Neural progenitor cell (in vitro differentiated cells): ENCODE measurements at regions not wholly inside any gene's neighbourhood (a gene's known extent, or its start where the extent isn't known, plus 50 kb on each side); places are given as distances from the start of the nearest gene placed in this dataset.
"Not testable (repeated sequence)": the region's sequence is repeated elsewhere in the genome, so short reads cannot be mapped to it uniquely, and the experiment has no call there.

Experiments used
- DNase-seq: peaks from one replicate; pipeline ENCODE4 v3.0.0-alpha.2; 2016; ENCODE audit warnings: low spot score
- H2AFZ ChIP-seq: fragments of 200-600 bp; sonication (generic); replicated peaks from 2 replicates; pipeline ENCODE4 v1.6.1; 2016; ENCODE audit warnings: antibody characterized with exemption
- H3F3A ChIP-seq: fragments of 200-600 bp; sonication (generic); 2 replicates; pipeline ENCODE4 v1.6.1; 2016; ENCODE audit warnings: antibody characterized with exemption, low read depth
- H3K27ac ChIP-seq: fragments of 200-600 bp; sonication (generic); 2 replicates; pipeline ENCODE4 v1.5.1; 2016; ENCODE audit warnings: mild to moderate bottlenecking
- H3K27me3 ChIP-seq: fragments of 200-600 bp; sonication (generic); 2 replicates; pipeline ENCODE4 v1.6.1; 2016; ENCODE audit warnings: mild to moderate bottlenecking, moderate library complexity
- H3K36me3 ChIP-seq: fragments of 200-600 bp; sonication (generic); 2 replicates; pipeline ENCODE4 v1.5.1; 2016
- H3K4me1 ChIP-seq: fragments of 200-600 bp; sonication (generic); 2 replicates; pipeline ENCODE4 v1.6.1; 2016; ENCODE audit warnings: mixed run types
- H3K4me2 ChIP-seq: fragments of 200-600 bp; sonication (generic); 2 replicates; pipeline ENCODE4 v1.6.1; 2016
- H3K4me3 ChIP-seq: fragments of 200-600 bp; sonication (generic); 2 replicates; pipeline ENCODE4 v1.5.1; 2016
- H3K79me2 ChIP-seq: fragments of 200-600 bp; sonication (generic); 2 replicates; pipeline ENCODE4 v1.6.1; 2016; ENCODE audit warnings: low read depth
- H3K9ac ChIP-seq: fragments of 200-600 bp; sonication (generic); 2 replicates; pipeline ENCODE4 v1.6.1; 2016
- H3K9me3 ChIP-seq: fragments of 200-600 bp; sonication (generic); 2 replicates; pipeline ENCODE4 v1.5.1; 2016; ENCODE audit warnings: low read depth
- H4K20me1 ChIP-seq: fragments of 200-600 bp; sonication (generic); 2 replicates; pipeline ENCODE4 v1.6.1; 2016; ENCODE audit warnings: low read depth
- H3K27ac Mint-ChIP-seq: 3 replicates; pipeline ENCODE4 v1.8.0; 2021; ENCODE audit warnings: mixed read lengths
- H3K27me3 Mint-ChIP-seq: 2 replicates; pipeline ENCODE4 v1.8.0; 2022; ENCODE audit warnings: low read depth, mild to moderate bottlenecking, inconsistent platforms, moderate library complexity, mixed read lengths; ENCODE audit not compliant: insufficient read depth
- H3K36me3 Mint-ChIP-seq: 3 replicates; pipeline ENCODE4 v1.8.0; 2021; ENCODE audit warnings: mixed read lengths
- H3K4me1 Mint-ChIP-seq: 3 replicates; pipeline ENCODE4 v1.8.0; 2021; ENCODE audit warnings: mixed read lengths
- H3K4me3 Mint-ChIP-seq: 3 replicates; pipeline ENCODE4 v1.8.0; 2021; ENCODE audit warnings: mild to moderate bottlenecking, moderate library complexity, mixed read lengths
- H3K9me3 Mint-ChIP-seq: 3 replicates; pipeline ENCODE4 v1.8.0; 2020; ENCODE audit warnings: mixed read lengths
- EZH2 ChIP-seq: fragments of 200-600 bp; sonication (generic); IDR thresholded peaks from 2 replicates; pipeline ENCODE4 v1.6.1; 2017; ENCODE audit warnings: antibody characterized with exemption, mild to moderate bottlenecking, moderate library complexity
- EZH2phosphoT487 ChIP-seq: fragments of 200-600 bp; sonication (generic); IDR thresholded peaks from 2 replicates; pipeline ENCODE4 v1.6.1; 2017; ENCODE audit warnings: antibody characterized with exemption
- TF ChIP-seq, protein P1 (sequence below): fragments of 200-600 bp; sonication (generic); IDR thresholded peaks from 2 replicates; pipeline ENCODE4 v1.5.1; 2017; ENCODE audit warnings: antibody characterized with exemption, mild to moderate bottlenecking

DNA sequence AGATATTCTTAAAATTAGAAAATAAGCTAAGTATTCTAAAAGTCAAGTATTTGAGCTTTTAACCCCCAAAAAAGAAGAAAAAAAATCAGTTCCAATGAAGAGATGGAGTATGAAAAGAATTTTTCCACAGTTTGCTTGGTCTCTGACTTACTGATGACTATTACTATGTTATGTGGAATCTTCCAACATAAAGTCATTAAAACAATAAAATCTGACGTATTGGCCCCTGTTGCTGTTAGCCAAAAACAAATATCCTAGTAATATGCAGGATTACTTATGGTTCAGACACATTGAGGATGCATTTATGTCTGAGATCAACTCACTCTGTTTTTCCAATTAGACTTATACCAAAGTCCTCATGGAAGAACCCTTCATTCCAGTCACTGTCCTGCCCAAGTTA, 517.2 kb upstream of the ADGRL3 start:
- TF ChIP-seq, protein P1, sequence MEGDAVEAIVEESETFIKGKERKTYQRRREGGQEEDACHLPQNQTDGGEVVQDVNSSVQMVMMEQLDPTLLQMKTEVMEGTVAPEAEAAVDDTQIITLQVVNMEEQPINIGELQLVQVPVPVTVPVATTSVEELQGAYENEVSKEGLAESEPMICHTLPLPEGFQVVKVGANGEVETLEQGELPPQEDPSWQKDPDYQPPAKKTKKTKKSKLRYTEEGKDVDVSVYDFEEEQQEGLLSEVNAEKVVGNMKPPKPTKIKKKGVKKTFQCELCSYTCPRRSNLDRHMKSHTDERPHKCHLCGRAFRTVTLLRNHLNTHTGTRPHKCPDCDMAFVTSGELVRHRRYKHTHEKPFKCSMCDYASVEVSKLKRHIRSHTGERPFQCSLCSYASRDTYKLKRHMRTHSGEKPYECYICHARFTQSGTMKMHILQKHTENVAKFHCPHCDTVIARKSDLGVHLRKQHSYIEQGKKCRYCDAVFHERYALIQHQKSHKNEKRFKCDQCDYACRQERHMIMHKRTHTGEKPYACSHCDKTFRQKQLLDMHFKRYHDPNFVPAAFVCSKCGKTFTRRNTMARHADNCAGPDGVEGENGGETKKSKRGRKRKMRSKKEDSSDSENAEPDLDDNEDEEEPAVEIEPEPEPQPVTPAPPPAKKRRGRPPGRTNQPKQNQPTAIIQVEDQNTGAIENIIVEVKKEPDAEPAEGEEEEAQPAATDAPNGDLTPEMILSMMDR: no peak
- no peak for TF ChIP-seq EZH2
- TF ChIP-seq EZH2phosphoT487: no peak

DNA sequence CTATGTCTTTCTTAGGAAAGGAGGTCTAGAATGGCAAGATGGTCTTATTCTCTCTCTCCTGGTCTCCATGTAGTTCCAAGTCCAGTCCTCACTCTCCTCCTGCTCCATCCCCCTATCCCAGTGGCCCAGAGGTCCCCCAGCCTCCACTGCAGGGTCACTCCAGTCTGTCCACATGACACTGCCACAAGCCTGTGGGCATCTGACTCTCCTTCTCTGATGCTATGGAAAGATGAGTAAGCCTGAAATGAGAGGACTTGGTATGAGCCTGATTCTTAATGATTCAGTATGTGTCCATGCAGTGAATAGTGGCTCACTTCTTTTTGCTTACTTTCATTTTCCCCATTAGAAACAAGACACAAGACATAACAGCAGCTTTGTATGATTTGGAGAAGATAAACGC, 516.8 kb upstream of the ADGRL3 start:
- TF ChIP-seq, protein P1: no peak
- TF ChIP-seq EZH2: no peak
- TF ChIP-seq EZH2phosphoT487: no peak
- Histone ChIP-seq H3K9ac (no peak overlapping the region), H2AFZ (no peak overlapping the region), H3K36me3 (no peaks in the 10 kb centered on the region), H3K79me2 (no peaks in the 10 kb centered on the region), H3K9me3 (no peaks in the 10 kb centered on the region), H3K4me3 (no peak overlapping the region), H3K4me1 (no peaks in the 10 kb centered on the region), H3K27me3 (no peaks in the 10 kb centered on the region), H3K27ac (no peak overlapping the region), H3F3A (no peaks in the 10 kb centered on the region), H3K4me2 (no peak overlapping the region), H4K20me1 (no peaks in the 10 kb centered on the region)
- DNase-seq: no peak
- Mint-ChIP-seq H3K4me3 (no peak overlapping the region), H3K9me3 (no peaks in the 10 kb centered on the region), H3K27ac (no peak overlapping the region), H3K27me3 (no peaks in the 10 kb centered on the region), H3K4me1 (no peaks in the 10 kb centered on the region), H3K36me3 (no peaks in the 10 kb centered on the region)

More for the DNA sequence above, 517.2 kb upstream of the ADGRL3 start:
- H3F3A ChIP-seq: no peaks in the 10 kb centered on the region
- no peaks in the 10 kb centered on the region for H3K4me1 ChIP-seq
- no peaks in the 10 kb centered on the region for H3K27me3 Mint-ChIP-seq
- H3K4me3 ChIP-seq: no peak overlapping the region
- no peak overlapping the region for H3K4me2 ChIP-seq
- no peak overlapping the region for H3K4me3 Mint-ChIP-seq
- no peaks in the 10 kb centered on the region for H3K36me3 ChIP-seq
- DNase-seq: no peak
- H3K79me2 ChIP-seq: no peaks in the 10 kb centered on the region
- H3K4me1 Mint-ChIP-seq: no peaks in the 10 kb centered on the region
- no peaks in the 10 kb centered on the region for H3K9me3 Mint-ChIP-seq
- H4K20me1 ChIP-seq: no peaks in the 10 kb centered on the region
- H3K27ac ChIP-seq: no peak overlapping the region
- H3K9ac ChIP-seq: no peak overlapping the region
- H2AFZ ChIP-seq: no peak overlapping the region
- no peak overlapping the region for H3K27ac Mint-ChIP-seq
- no peaks in the 10 kb centered on the region for H3K36me3 Mint-ChIP-seq
- no peaks in the 10 kb centered on the region for H3K27me3 ChIP-seq
- H3K9me3 ChIP-seq: no peaks in the 10 kb centered on the region

DNA sequence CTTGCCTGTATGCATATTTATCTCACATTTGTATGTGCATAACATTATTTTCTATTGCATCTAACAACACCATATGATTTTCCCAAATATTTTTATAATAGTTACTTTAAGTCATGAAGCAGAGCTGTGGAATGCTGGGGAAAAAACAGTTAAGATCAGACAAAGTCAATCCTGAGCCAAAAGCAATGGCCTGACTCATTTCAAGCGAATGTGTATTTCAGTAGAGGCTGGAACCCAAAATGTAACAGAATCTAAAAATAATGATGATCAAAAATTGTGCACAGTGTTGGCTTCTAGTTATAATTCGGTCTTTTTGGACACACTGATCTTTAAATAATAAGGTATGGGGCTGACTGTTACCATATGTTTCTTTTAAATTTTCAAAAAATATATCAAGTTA, 516.2 kb upstream of the ADGRL3 start:
- Mint-ChIP-seq H3K36me3 (no peaks in the 10 kb centered on the region), H3K4me1 (no peaks in the 10 kb centered on the region), H3K4me3 (no peak overlapping the region), H3K9me3 (no peaks in the 10 kb centered on the region), H3K27ac (no peak overlapping the region), H3K27me3 (no peaks in the 10 kb centered on the region)
- no peak overlapping the region for H3K27ac ChIP-seq
- no peaks in the 10 kb centered on the region for H3K79me2 ChIP-seq
- no peaks in the 10 kb centered on the region for H4K20me1 ChIP-seq
- no peaks in the 10 kb centered on the region for H3K36me3 ChIP-seq
- no peak overlapping the region for H3K4me3 ChIP-seq
- H3K27me3 ChIP-seq: no peaks in the 10 kb centered on the region
- H3F3A ChIP-seq: no peaks in the 10 kb centered on the region
- H3K9ac ChIP-seq: no peak overlapping the region
- no peaks in the 10 kb centered on the region for H3K4me1 ChIP-seq
- no peak for DNase-seq
- no peak overlapping the region for H3K4me2 ChIP-seq
- no peak for TF ChIP-seq EZH2phosphoT487
- TF ChIP-seq, protein P1: no peak
- TF ChIP-seq EZH2: no peak
- H2AFZ ChIP-seq: no peak overlapping the region
- no peaks in the 10 kb centered on the region for H3K9me3 ChIP-seq

DNA sequence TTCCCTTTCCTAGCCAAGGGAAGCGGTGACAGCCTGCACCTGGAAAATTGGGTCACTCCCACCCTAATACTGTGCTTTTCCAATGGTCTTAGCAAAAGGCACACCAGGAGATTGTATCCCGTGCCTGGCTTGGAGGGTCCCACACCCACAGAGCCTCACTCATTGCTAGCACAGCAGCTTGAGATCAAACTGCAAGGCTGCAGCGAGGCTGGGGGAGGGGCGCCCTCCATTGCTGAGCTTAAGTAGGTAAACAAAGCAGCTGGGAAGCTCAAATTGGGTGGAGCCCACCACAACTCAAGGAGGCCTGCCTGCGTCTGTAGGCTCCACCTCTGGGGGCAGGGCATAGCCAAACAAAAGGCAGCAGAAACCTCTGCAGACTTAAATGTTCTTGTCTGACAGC, 504.1 kb upstream of the ADGRL3 start:
- not testable (repeated sequence) for DNase-seq, H3K4me2 ChIP-seq, H3K9me3 ChIP-seq, H3K27me3 ChIP-seq, H3K4me3 ChIP-seq, H3K27ac ChIP-seq, H3K4me1 ChIP-seq, H3K4me3 Mint-ChIP-seq, H4K20me1 ChIP-seq, H3K36me3 ChIP-seq, H3K9ac ChIP-seq, H3K27ac Mint-ChIP-seq, H3K4me1 Mint-ChIP-seq, H3K27me3 Mint-ChIP-seq, H3K36me3 Mint-ChIP-seq, H3F3A ChIP-seq, H2AFZ ChIP-seq, H3K79me2 ChIP-seq
- H3K9me3 Mint-ChIP-seq: peaks cover 27% of the 10 kb centered on the region
